ENCODE measurements at regions not wholly inside any gene's neighbourhood (a gene's known extent, or its start where the extent isn't known, plus 50 kb on each side); places are given as distances from the start of the nearest gene placed in this dataset.

- WGBS = 30% methylated on average over 4 of the region's 4 CpGs
- Histone ChIP-seq H3K9me3 (no peaks in the 10 kb centered on the region), H3K27ac (no peak overlapping the region), H3K36me3 (no peaks in the 10 kb centered on the region), H3K4me1 (replicated peaks) (no peaks in the 10 kb centered on the region), H3K27me3 (replicated peaks; ENCODE audit: insufficient read depth) (no peaks in the 10 kb centered on the region), H3K4me3 (no peak overlapping the region)
- no peak for DNase-seq (ENCODE audit: low spot score)
- intact Hi-C loops (cut with DNase I) = no loop called here
- TF ChIP-seq POLR2A (IDR thresholded peaks at IDR 0.05) (no peak), POLR2AphosphoS5 (IDR thresholded peaks at IDR 0.05) (no peak), CTCF (IDR thresholded peaks at IDR 0.05) (no peak)
Measured at GRCh38 chr12:5259523-5259922, 172.4 kb upstream of the NTF3 start.

GRCh38 chr12:5260086-5260485 is 171.8 kb upstream of the NTF3 start:
- H3K4me3 ChIP-seq = no peak overlapping the region
- H3K9me3 ChIP-seq = no peaks in the 10 kb centered on the region
- DNase-seq (ENCODE audit: low spot score) = no peak
- no peak overlapping the region for H3K27ac ChIP-seq
- WGBS = 11% methylated on average over 3 of the region's 3 CpGs
- no peaks in the 10 kb centered on the region for H3K27me3 ChIP-seq (replicated peaks; ENCODE audit: insufficient read depth)
- H3K36me3 ChIP-seq = no peaks in the 10 kb centered on the region
- TF ChIP-seq POLR2AphosphoS5 (IDR thresholded peaks at IDR 0.05) = no peak
- TF ChIP-seq CTCF (IDR thresholded peaks at IDR 0.05) = no peak
- no peak for TF ChIP-seq POLR2A (IDR thresholded peaks at IDR 0.05)
- intact Hi-C loops (cut with DNase I) = no loop called here
- no peaks in the 10 kb centered on the region for H3K4me1 ChIP-seq (replicated peaks)

- Histone ChIP-seq H3K9me3 (no peaks in the 10 kb centered on the region), H3K27me3 (replicated peaks; ENCODE audit: insufficient read depth) (no peaks in the 10 kb centered on the region), H3K27ac (no peak overlapping the region), H3K4me1 (replicated peaks) (no peaks in the 10 kb centered on the region), H3K4me3 (no peak overlapping the region), H3K36me3 (no peaks in the 10 kb centered on the region)
- TF ChIP-seq POLR2AphosphoS5 (IDR thresholded peaks at IDR 0.05) = peak; percentile 45
- no peak for TF ChIP-seq POLR2A (IDR thresholded peaks at IDR 0.05)
- intact Hi-C loops (cut with DNase I) = no loop called here
- 37% methylated on average over 1 of the region's 1 CpG for WGBS
- DNase-seq (ENCODE audit: low spot score) = no peak
Measured at GRCh38 chr12:5260591-5261086, 171.3 kb upstream of the NTF3 start.

- DNase-seq (ENCODE audit: low spot score) = no peak
- no peak overlapping the region for H3K4me3 ChIP-seq
- no peaks in the 10 kb centered on the region for H3K9me3 ChIP-seq
- H3K27me3 ChIP-seq (replicated peaks; ENCODE audit: insufficient read depth) = no peaks in the 10 kb centered on the region
- no peaks in the 10 kb centered on the region for H3K36me3 ChIP-seq
- H3K27ac ChIP-seq = no peak overlapping the region
- H3K4me1 ChIP-seq (replicated peaks) = no peaks in the 10 kb centered on the region
- intact Hi-C loops (cut with DNase I) = no loop called here
- TF ChIP-seq POLR2AphosphoS5 (IDR thresholded peaks at IDR 0.05) (no peak), CTCF (IDR thresholded peaks at IDR 0.05) (no peak), POLR2A (IDR thresholded peaks at IDR 0.05) (no peak)
- WGBS = 100% methylated on average over 1 of the region's 1 CpG
Measured at GRCh38 chr12:5262450-5262849, 169.5 kb upstream of the NTF3 start.

- 31% methylated on average over 2 of the region's 2 CpGs for WGBS
- DNase-seq (ENCODE audit: low spot score) = no peak
Measured at GRCh38 chr12:5262885-5263284, 169.0 kb upstream of the NTF3 start.

More at GRCh38 chr12:5262885-5263284, 169.0 kb upstream of the NTF3 start:
- Histone ChIP-seq H3K4me1 (replicated peaks) (no peaks in the 10 kb centered on the region), H3K9me3 (no peaks in the 10 kb centered on the region), H3K4me3 (no peak overlapping the region), H3K36me3 (no peaks in the 10 kb centered on the region), H3K27me3 (replicated peaks; ENCODE audit: insufficient read depth) (no peaks in the 10 kb centered on the region), H3K27ac (no peak overlapping the region)
- no peak for TF ChIP-seq CTCF (IDR thresholded peaks at IDR 0.05)
- TF ChIP-seq POLR2A (IDR thresholded peaks at IDR 0.05) = no peak
- TF ChIP-seq POLR2AphosphoS5 (IDR thresholded peaks at IDR 0.05) = no peak
- intact Hi-C loops (cut with DNase I) = no loop called here
